Transverse colon (tissue), 4 donors: ENCODE measurements at regions not wholly inside any gene's neighbourhood (a gene's known extent, or its start where the extent isn't known, plus 50 kb on each side); places are given as distances from the start of the nearest gene placed in this dataset.

Source experiments
- EP300 ChIP-seq: sonication (generic); formaldehyde crosslinking; IDR thresholded peaks from one replicate; pipeline ENCODE4 v1.6.1; 2017; ENCODE audit warnings: antibody characterized with exemption, low read depth
- POLR2A ChIP-seq: fragments of 450-650 bp; IDR thresholded peaks from one replicate; pipeline ENCODE4 v1.6.1; 2016; ENCODE audit warnings: antibody characterized with exemption, mild to moderate bottlenecking, moderate library complexity
- POLR2AphosphoS5 ChIP-seq, 3 donors: sonication (generic); formaldehyde crosslinking; IDR thresholded peaks; one replicate each; pipeline ENCODE4 v1.6.1; 2016; ENCODE audit warnings: antibody characterized with exemption in 3 of 3
- TF ChIP-seq, protein P1 (sequence below), 5 experiments: fragments of 200-600 bp in 3 of 5; fragments of 450-650 bp in 2 of 5; sonication (generic) in 3 of 5; IDR thresholded peaks; 1 replicate in 2 of 5; 2 replicates in 3 of 5; pipeline ENCODE4 v1.5.1; 2016 to 2017; ENCODE audit warnings: antibody characterized with exemption in 5 of 5, inconsistent platforms in 3 of 5, mild to moderate bottlenecking in 2 of 5, moderate library complexity in 1 of 5

DNA sequence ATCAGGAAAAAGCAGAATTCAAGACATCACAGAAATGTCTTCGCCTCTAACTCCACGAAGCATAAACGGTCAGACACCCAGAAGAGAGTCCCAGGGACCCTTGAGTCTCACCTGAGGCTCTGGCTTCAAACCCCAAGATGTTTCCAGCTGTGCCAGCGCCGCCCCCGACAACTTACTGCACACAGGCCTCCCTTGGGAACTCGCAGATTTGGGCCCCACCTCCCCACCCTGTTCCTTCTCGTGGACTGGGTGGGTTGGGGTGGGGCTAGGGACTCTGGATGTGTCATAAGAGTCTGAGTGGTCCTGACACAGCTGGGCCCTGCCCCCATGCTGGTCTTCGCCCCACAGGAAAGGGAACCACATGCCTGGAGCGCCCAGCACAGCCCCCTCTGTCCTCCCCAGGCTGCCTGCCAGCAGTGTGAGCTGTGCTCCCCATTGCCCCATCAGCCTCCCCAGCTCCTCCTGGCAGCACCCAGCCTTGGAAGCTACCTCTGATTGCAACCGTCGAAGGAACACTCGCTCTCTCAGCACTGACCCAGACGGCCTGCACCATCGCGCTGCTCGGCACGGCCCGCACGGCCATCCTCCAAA is 147.5 kb downstream of the CRYBB2 start:
- TF ChIP-seq POLR2AphosphoS5 (IDR thresholded peaks at IDR 0.05): no peak
- TF ChIP-seq, protein P1, sequence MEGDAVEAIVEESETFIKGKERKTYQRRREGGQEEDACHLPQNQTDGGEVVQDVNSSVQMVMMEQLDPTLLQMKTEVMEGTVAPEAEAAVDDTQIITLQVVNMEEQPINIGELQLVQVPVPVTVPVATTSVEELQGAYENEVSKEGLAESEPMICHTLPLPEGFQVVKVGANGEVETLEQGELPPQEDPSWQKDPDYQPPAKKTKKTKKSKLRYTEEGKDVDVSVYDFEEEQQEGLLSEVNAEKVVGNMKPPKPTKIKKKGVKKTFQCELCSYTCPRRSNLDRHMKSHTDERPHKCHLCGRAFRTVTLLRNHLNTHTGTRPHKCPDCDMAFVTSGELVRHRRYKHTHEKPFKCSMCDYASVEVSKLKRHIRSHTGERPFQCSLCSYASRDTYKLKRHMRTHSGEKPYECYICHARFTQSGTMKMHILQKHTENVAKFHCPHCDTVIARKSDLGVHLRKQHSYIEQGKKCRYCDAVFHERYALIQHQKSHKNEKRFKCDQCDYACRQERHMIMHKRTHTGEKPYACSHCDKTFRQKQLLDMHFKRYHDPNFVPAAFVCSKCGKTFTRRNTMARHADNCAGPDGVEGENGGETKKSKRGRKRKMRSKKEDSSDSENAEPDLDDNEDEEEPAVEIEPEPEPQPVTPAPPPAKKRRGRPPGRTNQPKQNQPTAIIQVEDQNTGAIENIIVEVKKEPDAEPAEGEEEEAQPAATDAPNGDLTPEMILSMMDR (IDR thresholded peaks at IDR 0.05): no peak
- no peak for TF ChIP-seq EP300
- no peak for TF ChIP-seq POLR2A
